GM18499 (cell line): ENCODE measurements at regions not wholly inside any gene's neighbourhood (a gene's known extent, or its start where the extent isn't known, plus 50 kb on each side); places are given as distances from the start of the nearest gene placed in this dataset.

Experiments used
- ATAC-seq: cut with Tn5 transposase; IDR thresholded peaks from one replicate; pipeline ENCODE4 v1.9.1; 2021; ENCODE audit warnings: moderate number of reproducible peaks; ENCODE audit not compliant: insufficient read depth, unreplicated experiment

DNA sequence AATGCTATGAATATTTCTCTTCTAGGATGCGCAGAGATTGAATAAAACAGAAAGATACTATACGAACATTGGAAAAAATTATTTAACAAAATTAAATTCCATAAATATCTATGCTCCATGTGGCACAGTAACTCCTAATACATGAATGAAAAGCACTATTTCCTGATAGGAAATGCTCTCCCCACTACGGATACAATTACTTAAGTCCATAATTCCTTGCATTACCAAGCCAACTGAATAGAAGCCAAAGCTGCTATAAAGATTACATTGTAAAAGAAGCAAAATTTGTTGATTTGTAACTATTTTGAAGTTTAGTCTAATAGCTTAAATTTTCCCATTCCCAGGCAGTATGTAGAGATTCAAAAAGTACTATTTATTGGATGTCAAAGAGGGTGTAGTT is 61.8 kb upstream of the SNX2 start:
- no peak for ATAC-seq

DNA sequence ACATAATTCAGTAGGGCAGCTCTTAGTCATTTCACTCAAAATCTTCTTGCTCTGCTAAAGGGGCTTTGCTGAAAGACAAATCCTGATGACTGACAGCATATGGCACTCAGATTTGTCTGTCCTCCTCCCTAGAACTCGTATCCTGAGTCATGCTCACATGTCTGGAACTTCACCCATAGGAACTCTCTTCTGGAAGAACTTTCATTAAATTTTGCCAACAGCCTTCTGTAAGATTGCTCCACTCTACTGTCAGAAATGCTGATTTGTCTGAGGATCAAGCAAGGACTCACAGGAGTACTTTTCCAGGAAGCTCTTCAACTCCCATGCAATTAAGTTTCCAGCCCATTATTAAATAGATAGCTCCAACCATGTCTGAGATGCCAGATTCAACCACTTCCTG is 59.8 kb upstream of the SNX2 start:
- ATAC-seq, result no peak

DNA sequence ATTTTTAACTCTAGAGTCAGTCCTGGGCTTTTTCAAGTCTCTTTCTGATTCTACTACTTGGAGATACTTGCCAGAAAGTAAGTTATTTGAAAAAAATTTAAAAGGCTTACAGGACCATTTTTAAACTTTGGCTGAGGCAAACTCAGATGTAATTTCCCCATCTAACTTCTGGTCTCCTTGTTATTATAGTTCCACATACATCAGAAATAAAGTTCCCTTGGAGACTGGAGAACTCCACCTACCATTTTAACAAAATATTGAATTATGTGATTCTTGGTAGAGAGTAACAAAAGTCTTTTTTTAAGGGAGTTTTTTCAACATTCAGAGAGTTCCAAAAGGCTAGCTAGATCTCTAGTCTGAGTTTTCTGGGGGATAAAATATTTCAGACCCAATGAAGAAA is 56.3 kb upstream of the SNX2 start:
- no peak for ATAC-seq

DNA sequence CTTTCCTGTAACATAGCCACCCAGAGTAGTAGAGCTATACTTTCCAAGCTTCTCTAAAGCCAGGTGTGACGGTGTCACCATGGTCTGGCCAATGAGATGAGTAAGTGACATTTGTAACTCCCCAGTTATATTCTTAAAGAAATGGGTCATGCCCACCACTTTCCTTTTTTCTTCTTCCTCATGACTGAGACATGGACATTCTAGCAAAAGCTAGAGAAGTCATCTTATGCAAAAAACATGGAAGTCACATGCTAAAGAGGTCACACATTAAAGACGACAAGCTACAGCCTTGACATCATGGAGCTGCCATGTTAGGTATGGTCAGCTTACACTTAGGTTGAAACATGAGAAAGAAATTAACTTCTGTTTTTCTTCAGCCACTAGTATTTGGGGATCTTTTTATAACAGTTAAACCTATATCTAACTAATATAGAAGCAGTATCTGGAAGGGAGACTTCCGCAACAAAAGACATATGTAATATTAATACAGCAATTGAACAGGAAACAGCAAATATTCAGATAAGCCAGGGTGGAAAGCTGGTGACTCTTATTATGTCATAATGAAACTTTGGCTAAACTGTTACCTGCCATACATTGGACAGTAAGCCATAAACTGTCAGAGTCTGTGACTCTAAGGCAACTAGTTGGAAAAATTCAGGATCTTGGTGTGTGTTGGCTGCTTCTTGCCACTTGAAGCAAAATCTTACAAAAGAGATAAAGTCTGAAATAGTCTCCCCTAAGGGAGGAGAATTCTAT is 54.7 kb upstream of the SNX2 start:
- no peak for ATAC-seq

DNA sequence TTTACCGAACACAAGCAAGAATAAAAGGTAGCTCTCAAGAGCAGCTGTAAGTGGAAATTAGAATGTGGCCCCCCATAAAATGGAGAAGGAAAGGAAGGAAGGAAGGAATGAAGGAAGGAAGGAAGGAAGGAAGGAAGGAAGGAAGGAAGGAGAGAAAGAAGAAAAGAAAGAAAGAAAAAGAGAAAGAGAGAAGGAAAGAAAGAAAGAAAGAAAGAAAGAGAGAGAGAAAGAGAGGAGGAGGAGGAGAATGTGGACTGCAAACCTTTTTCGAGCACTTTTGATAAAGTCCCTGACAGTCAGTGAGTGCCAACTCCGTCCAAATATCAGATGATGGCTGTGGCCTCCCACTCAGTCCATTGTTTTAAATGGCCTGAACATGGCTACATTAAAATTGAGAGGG is 53.8 kb upstream of the SNX2 start:
- no peak for ATAC-seq

DNA sequence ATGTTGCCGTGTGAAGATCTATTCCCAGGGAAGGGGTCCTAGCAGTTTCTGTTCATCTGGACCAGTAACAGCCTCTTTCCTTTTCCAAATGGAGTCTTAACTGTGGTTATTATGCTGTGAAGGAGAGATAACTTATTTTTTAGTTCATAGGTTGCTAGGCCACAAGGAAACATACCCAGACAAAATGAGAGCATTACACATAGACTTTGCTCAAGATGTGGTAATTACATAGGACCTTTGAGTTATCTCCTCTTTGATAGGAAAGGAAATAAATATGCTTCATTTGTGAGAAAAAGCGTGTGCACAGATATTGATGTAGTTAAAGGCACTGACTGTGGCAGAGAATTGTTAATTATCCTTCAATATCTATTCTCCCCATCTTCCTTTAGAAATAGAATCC is 52.5 kb upstream of the SNX2 start:
- ATAC-seq, result no peak

DNA sequence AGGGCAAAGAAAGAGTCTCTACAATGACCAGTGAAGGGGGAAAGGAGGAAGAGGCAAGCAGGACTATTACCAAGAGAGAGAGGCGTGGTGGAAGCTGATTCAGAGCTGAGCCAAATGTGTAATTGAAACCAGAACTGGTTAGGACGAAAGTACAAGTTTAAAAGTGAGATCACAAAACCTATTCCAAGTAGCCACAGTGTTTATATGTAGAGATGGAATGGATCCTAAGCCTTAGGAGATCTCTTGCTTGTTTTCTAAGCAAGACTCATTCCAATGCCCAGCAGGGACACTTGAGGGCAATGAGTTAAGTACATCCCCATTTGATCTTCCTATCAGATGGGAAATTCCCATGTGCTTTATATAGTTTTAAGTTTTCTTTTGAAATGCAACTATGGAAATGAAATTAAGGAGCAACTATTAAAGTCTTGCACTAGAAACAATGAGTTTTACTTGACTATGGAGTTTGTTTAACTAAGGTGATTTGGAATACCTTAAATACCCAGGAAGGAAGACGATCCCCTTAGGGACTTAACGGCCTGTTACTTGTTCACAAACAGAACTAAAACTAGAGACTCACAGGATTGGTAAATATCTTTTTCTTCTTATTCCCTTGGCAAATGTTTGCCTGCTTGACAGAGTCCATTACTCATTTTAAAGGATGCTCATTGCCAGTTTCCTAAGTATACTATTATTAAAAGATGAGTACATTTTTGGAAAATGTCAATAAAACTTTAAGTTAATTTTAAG is 51.1 kb upstream of the SNX2 start:
- ATAC-seq, result peak; percentile 82
